H1 (cell line): ENCODE measurements at regions not wholly inside any gene's neighbourhood (a gene's known extent, or its start where the extent isn't known, plus 50 kb on each side); places are given as distances from the start of the nearest gene placed in this dataset.

Experiments used
- RXRA ChIP-seq: IDR thresholded peaks from 2 replicates; pipeline ENCODE4 v1.6.1; 2011; ENCODE audit warnings: low read depth, mild to moderate bottlenecking, low read length, moderate library complexity; ENCODE audit not compliant: insufficient read depth
- SIX5 ChIP-seq: IDR thresholded peaks from 2 replicates; pipeline ENCODE4 v1.6.1; 2011; ENCODE audit warnings: mild to moderate bottlenecking, low read depth, low read length
- TBP ChIP-seq: IDR thresholded peaks from 2 replicates; pipeline ENCODE4 v1.6.1; 2011; ENCODE audit warnings: low read depth, low read length, improper control_type of control experiment

DNA sequence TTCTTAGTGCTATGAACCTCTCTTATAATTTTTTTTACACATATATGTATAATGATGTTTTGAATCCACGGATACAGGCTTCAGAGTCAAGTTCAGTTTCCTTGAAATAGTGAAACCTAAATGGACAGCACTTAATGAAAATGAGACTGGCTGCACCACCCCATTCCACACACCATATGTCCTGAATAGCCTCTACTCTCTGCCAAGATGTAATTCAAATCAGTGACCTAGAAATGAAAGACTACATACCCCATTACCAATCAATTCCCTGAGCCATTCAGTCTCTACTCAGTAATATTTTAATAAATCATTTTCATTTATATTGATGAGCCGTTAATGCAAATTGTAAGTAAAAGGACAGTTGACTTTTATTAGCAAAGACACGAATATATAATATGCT lies 614.9 kb upstream of the TMPRSS15 start (continued):
- TF ChIP-seq SIX5 (no peak), TBP (no peak), RXRA (no peak)
